HEK293 (cell line): ENCODE measurements at regions not wholly inside any gene's neighbourhood (a gene's known extent, or its start where the extent isn't known, plus 50 kb on each side); places are given as distances from the start of the nearest gene placed in this dataset.

Source experiments
- CTCF ChIA-PET: fragments of 350-600 bp; formaldehyde crosslinking; extraction: SDS; loops from one replicate; lab custom pipeline; 2021; ENCODE audit warnings: antibody characterized with exemption; lab: Yijun Ruan, JAX
- POLR2A ChIA-PET: fragments of 300-600 bp; formaldehyde crosslinking; extraction: SDS; loops from one replicate; lab custom pipeline; 2020; ENCODE audit warnings: antibody characterized with exemption, inconsistent platforms; lab: Yijun Ruan, JAX
- H3K27ac ChIP-seq: fragments of 200-500 bp; sonication (Bioruptor generic); 2 replicates; pipeline ENCODE4 v1.5.1; 2014; ENCODE audit warnings: low read depth, low read length, control low read depth, inconsistent platforms; ENCODE audit errors: extremely low read depth
- H3K36me3 ChIP-seq, 2 experiments: fragments of 200-500 bp in 1 of 2; sonication (Bioruptor generic) in 1 of 2; 1 replicate in 1 of 2; 2 replicates in 1 of 2; pipeline ENCODE4 v1.5.1; 2014 to 2017; ENCODE audit warnings: inconsistent platforms in 2 of 2, low read length in 2 of 2; ENCODE audit not compliant: control insufficient read depth in 2 of 2, insufficient read depth in 1 of 2
- H3K4me1 ChIP-seq: fragments of 200-500 bp; sonication (Bioruptor generic); 2 replicates; pipeline ENCODE4 v1.5.1; 2014; ENCODE audit warnings: mild to moderate bottlenecking, low read length, inconsistent platforms; ENCODE audit not compliant: control insufficient read depth, insufficient read depth
- H3K4me3 ChIP-seq: 2 replicates; pipeline ENCODE4 v1.5.1; 2011; ENCODE audit warnings: low read depth, mild to moderate bottlenecking, control low read depth, low read length, moderate library complexity
- H3K9me3 ChIP-seq: fragments of 200-500 bp; sonication (Bioruptor generic); 2 replicates; pipeline ENCODE4 v1.5.1; 2014; ENCODE audit warnings: low read depth, low read length, inconsistent platforms; ENCODE audit not compliant: control insufficient read depth, insufficient read depth
- HOXA7 ChIP-seq: sonication (generic); formaldehyde crosslinking; IDR thresholded peaks from 2 replicates; pipeline ENCODE4 v1.8.1; 2022; ENCODE audit warnings: missing genetic modification reagents, borderline replicate concordance
- TRIM28 ChIP-seq: IDR thresholded peaks from 2 replicates; pipeline ENCODE4 v1.6.1; 2011; ENCODE audit warnings: low read length, control low read depth, borderline replicate concordance
- YY2 ChIP-seq: fragments of 450-650 bp; formaldehyde crosslinking; IDR thresholded peaks from 2 replicates; pipeline ENCODE4 v1.5.1; 2016; ENCODE audit warnings: missing biosample characterization, missing genetic modification characterization
- ZNF112 ChIP-seq: fragments of 450-650 bp; formaldehyde crosslinking; IDR thresholded peaks from 2 replicates; pipeline ENCODE4 v1.5.0; 2017; ENCODE audit warnings: missing biosample characterization, missing genetic modification characterization
- ZNF133 ChIP-seq: fragments of 450-650 bp; formaldehyde crosslinking; IDR thresholded peaks from 2 replicates; pipeline ENCODE4 v1.5.1; 2016; ENCODE audit warnings: missing biosample characterization, missing genetic modification characterization
- ZNF155 ChIP-seq: fragments of 450-650 bp; formaldehyde crosslinking; IDR thresholded peaks from 2 replicates; pipeline ENCODE4 v1.5.1; 2016; ENCODE audit warnings: missing biosample characterization, missing genetic modification characterization
- ZNF19 ChIP-seq: fragments of 450-650 bp; formaldehyde crosslinking; IDR thresholded peaks from 2 replicates; pipeline ENCODE4; 2016; ENCODE audit warnings: missing biosample characterization, missing genetic modification characterization, low read depth
- ZNF221 ChIP-seq: fragments of 450-650 bp; formaldehyde crosslinking; IDR thresholded peaks from 2 replicates; pipeline ENCODE4 v1.5.1; 2017; ENCODE audit warnings: missing biosample characterization, missing genetic modification characterization, borderline replicate concordance
- ZNF23 ChIP-seq: fragments of 450-650 bp; formaldehyde crosslinking; IDR thresholded peaks from 2 replicates; pipeline ENCODE4 v1.5.1; 2016; ENCODE audit warnings: missing biosample characterization, missing genetic modification characterization, borderline replicate concordance
- ZNF324 ChIP-seq: fragments of 450-650 bp; formaldehyde crosslinking; IDR thresholded peaks from 2 replicates; pipeline ENCODE4 v1.5.1; 2016; ENCODE audit warnings: missing biosample characterization, missing genetic modification characterization
- ZNF518A ChIP-seq: fragments of 450-650 bp; formaldehyde crosslinking; conservative IDR thresholded peaks from 2 replicates; pipeline ENCODE4 v1.5.1; 2016; ENCODE audit warnings: low read depth, missing biosample characterization, missing genetic modification characterization
- ZNF549 ChIP-seq: fragments of 450-650 bp; IDR thresholded peaks from 2 replicates; pipeline ENCODE4 v1.5.1; 2018; ENCODE audit warnings: missing biosample characterization, missing genetic modification characterization, mild to moderate bottlenecking, inconsistent platforms, moderate library complexity
- ZNF555 ChIP-seq: fragments of 450-650 bp; formaldehyde crosslinking; conservative IDR thresholded peaks from 2 replicates; pipeline ENCODE4 v1.5.1; 2017; ENCODE audit warnings: missing biosample characterization, mild to moderate bottlenecking, missing genetic modification characterization, inconsistent platforms
- ZNF624 ChIP-seq: fragments of 450-650 bp; formaldehyde crosslinking; IDR thresholded peaks from 2 replicates; pipeline ENCODE4 v1.5.1; 2017; ENCODE audit warnings: missing biosample characterization, missing genetic modification characterization
- ZNF768 ChIP-seq: fragments of 450-650 bp; formaldehyde crosslinking; IDR thresholded peaks from 2 replicates; pipeline ENCODE4 v1.5.1; 2018; ENCODE audit warnings: missing biosample characterization, mild to moderate bottlenecking, missing genetic modification characterization
- ZNF777 ChIP-seq: fragments of 450-650 bp; formaldehyde crosslinking; IDR thresholded peaks from 2 replicates; pipeline ENCODE4 v1.5.1; 2017; ENCODE audit warnings: missing biosample characterization, missing genetic modification characterization, borderline replicate concordance
- ZNF792 ChIP-seq: fragments of 450-650 bp; formaldehyde crosslinking; IDR thresholded peaks from 2 replicates; pipeline ENCODE4 v1.5.1; 2016; ENCODE audit warnings: missing biosample characterization, missing genetic modification characterization
- ZSCAN16 ChIP-seq: fragments of 450-650 bp; formaldehyde crosslinking; IDR thresholded peaks from 2 replicates; pipeline ENCODE4 v1.5.1; 2016; ENCODE audit warnings: missing biosample characterization, missing genetic modification characterization
- TF ChIP-seq, protein P1 (sequence below): fragments of 450-650 bp; formaldehyde crosslinking; IDR thresholded peaks from 2 replicates; pipeline ENCODE4 v1.5.1; 2016; ENCODE audit warnings: missing biosample characterization, missing genetic modification characterization, low read depth
- TF ChIP-seq, protein P2 (sequence below): fragments of 450-650 bp; formaldehyde crosslinking; IDR thresholded peaks from 2 replicates; pipeline ENCODE4 v1.5.1; 2016; ENCODE audit warnings: missing biosample characterization, missing genetic modification characterization
- TF ChIP-seq, protein P3 (sequence below): fragments of 450-650 bp; formaldehyde crosslinking; IDR thresholded peaks from 2 replicates; pipeline ENCODE4 v1.5.1; 2016; ENCODE audit warnings: missing biosample characterization, missing genetic modification characterization

DNA sequence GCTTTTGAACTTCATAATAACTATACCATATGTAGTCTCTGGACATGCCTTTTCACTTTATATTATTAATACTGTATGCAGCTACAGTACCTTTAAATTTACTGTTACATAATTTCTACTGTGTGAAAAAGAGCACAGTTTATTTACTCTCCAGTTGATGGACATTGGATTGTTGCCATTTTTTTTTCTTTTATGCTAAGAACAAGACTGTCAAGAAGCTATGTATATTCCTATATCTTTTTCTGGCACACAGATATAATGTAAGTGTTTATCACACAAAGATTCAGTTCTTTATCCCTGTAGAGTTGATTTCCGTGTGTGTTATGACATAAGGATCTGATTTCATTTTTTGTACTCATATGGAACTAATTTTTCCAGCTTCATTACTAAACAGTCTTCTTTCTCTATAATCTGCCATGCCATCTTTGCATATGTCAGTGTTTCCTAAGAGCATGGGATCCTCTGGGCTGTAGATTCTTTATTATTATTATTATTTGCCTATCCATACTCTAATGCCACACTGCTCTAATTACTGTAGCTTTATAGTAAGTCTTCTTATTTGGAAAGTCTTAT lies 593.0 kb upstream of the ATP2B1 start:
- H3K4me3 ChIP-seq: no peak overlapping the region
- POLR2A ChIA-PET: no interaction called here
- H3K36me3 ChIP-seq: no peaks in the 10 kb centered on the region
- TF ChIP-seq ZNF549 (tag by site-specific recombination): no peak
- TF ChIP-seq ZNF624 (tag by site-specific recombination): no peak
- no peak for TF ChIP-seq ZNF19 (tag by site-specific recombination)
- TF ChIP-seq ZNF518A (tag by site-specific recombination): no peak
- TF ChIP-seq ZNF23 (tag by site-specific recombination): no peak
- no peak overlapping the region for H3K27ac ChIP-seq
- CTCF ChIA-PET: interaction anchor here (0.7 kb wide), 2 partner anchors 394 to 757 kb away, joined by 3 to 4 read pairs; no protein-coding TSS in a partner anchor
- H3K4me1 ChIP-seq: no peaks in the 10 kb centered on the region
- no peaks in the 10 kb centered on the region for H3K9me3 ChIP-seq

DNA sequence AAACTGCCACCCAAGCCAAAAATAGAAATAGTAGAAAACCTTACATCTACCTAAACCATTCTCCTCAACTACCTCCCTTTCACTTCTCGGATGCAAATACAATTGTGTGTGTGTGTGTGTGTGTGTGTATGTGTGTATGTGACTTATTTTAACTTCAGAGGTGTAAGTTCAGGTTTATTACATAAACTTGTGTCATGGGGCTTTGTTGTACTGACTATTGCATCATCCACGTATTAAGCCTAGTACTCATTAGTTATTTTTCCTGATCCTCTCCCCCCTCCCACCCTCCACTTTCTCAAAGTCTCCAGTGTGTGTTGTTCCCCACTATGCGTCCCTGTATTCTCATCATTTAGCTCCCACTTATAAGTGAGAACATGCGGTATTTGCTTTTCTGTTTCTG lies 592.5 kb upstream of the ATP2B1 start:
- POLR2A ChIA-PET: no interaction called here
- H3K4me3 ChIP-seq: no peak overlapping the region
- TF ChIP-seq, protein P1, sequence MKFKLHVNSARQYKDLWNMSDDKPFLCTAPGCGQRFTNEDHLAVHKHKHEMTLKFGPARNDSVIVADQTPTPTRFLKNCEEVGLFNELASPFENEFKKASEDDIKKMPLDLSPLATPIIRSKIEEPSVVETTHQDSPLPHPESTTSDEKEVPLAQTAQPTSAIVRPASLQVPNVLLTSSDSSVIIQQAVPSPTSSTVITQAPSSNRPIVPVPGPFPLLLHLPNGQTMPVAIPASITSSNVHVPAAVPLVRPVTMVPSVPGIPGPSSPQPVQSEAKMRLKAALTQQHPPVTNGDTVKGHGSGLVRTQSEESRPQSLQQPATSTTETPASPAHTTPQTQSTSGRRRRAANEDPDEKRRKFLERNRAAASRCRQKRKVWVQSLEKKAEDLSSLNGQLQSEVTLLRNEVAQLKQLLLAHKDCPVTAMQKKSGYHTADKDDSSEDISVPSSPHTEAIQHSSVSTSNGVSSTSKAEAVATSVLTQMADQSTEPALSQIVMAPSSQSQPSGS (tag by site-specific recombination): no peak
- TF ChIP-seq ZNF133 (tag by site-specific recombination) (no peak), ZNF324 (tag by site-specific recombination) (no peak), YY2 (tag by site-specific recombination) (no peak), ZNF221 (tag by site-specific recombination) (no peak)
- TF ChIP-seq, all 188 proteins: peak for 0
- Histone ChIP-seq H3K4me1 (no peaks in the 10 kb centered on the region), H3K36me3 (no peaks in the 10 kb centered on the region), H3K9me3 (no peaks in the 10 kb centered on the region), H3K27ac (no peak overlapping the region)
- CTCF ChIA-PET: interaction anchor here (0.7 kb wide), 3 partner anchors 394 to 1028 kb away, joined by 3 to 4 read pairs (median 3); no protein-coding TSS in a partner anchor

- Histone ChIP-seq H3K9me3 (no peaks in the 10 kb centered on the region), H3K4me1 (no peaks in the 10 kb centered on the region), H3K27ac (no peak overlapping the region), H3K36me3 (no peaks in the 10 kb centered on the region), H3K4me3 (no peak overlapping the region)
- ChIA-PET POLR2A (no interaction called here), CTCF (no interaction called here)
- TF ChIP-seq ZNF792 (tag by site-specific recombination): no peak
- TF ChIP-seq ZNF155: no peak
- TF ChIP-seq ZSCAN16: no peak
- no peak for TF ChIP-seq ZNF768 (tag by site-specific recombination)
- TF ChIP-seq, protein P2, sequence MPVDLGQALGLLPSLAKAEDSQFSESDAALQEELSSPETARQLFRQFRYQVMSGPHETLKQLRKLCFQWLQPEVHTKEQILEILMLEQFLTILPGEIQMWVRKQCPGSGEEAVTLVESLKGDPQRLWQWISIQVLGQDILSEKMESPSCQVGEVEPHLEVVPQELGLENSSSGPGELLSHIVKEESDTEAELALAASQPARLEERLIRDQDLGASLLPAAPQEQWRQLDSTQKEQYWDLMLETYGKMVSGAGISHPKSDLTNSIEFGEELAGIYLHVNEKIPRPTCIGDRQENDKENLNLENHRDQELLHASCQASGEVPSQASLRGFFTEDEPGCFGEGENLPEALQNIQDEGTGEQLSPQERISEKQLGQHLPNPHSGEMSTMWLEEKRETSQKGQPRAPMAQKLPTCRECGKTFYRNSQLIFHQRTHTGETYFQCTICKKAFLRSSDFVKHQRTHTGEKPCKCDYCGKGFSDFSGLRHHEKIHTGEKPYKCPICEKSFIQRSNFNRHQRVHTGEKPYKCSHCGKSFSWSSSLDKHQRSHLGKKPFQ (tag by site-specific recombination): no peak
- no peak for TF ChIP-seq ZNF555 (tag by site-specific recombination)
- no peak for TF ChIP-seq ZNF777 (tag by site-specific recombination)
- no peak for TF ChIP-seq HOXA7
- TF ChIP-seq TRIM28: no peak
- TF ChIP-seq, protein P3, sequence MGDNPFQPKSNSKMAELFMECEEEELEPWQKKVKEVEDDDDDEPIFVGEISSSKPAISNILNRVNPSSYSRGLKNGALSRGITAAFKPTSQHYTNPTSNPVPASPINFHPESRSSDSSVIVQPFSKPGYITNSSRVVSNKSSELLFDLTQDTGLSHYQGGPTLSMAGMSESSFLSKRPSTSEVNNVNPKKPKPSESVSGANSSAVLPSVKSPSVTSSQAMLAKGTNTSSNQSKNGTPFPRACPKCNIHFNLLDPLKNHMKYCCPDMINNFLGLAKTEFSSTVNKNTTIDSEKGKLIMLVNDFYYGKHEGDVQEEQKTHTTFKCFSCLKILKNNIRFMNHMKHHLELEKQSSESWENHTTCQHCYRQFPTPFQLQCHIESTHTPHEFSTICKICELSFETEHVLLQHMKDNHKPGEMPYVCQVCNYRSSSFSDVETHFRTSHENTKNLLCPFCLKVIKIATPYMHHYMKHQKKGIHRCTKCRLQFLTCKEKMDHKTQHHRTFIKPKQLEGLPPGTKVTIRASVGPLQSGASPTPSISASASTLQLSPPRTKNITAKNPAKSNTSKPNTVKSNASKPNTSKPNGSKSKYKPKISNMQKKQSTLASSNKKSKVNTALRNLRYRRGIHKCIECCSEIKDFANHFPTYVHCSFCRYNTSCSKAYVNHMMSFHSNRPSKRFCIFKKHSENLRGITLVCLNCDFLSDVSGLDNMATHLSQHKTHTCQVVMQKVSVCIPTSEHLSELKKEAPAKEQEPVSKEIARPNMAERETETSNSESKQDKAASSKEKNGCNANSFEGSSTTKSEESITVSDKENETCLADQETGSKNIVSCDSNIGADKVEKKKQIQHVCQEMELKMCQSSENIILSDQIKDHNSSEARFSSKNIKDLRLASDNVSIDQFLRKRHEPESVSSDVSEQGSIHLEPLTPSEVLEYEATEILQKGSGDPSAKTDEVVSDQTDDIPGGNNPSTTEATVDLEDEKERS (tag by site-specific recombination): no peak
- no peak for TF ChIP-seq ZNF112
These were observed 591.0 kb upstream of the ATP2B1 start for GRCh38 chr12:90299666-90300065.
